ENCODE measurements at regions not wholly inside any gene's neighbourhood (a gene's known extent, or its start where the extent isn't known, plus 50 kb on each side); places are given as distances from the start of the nearest gene placed in this dataset.
"Not testable (repeated sequence)": the region's sequence is repeated elsewhere in the genome, so short reads cannot be mapped to it uniquely, and the experiment has no call there.

DNA sequence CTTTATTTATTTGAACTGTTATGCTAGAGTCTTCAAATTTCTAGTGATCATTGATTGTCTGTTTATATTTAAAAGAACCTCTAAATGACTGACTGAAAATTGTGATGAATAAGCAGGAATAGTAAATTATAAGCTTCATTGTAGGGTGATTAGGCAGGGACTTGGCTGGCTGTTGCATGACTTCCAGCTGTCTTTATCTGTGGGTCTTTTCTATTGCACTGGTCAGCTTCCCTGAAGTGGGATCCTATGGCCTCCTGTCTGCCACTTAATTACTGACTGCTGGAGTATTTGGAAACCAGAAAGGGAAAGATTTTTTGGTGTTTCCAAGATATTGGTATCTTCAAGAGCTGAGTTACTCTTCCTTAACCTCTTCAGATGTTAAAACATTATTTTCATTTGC is 123.0 kb upstream of the CCNH start:
- no peak for DNase-seq (ENCODE audit: low read depth)

DNA sequence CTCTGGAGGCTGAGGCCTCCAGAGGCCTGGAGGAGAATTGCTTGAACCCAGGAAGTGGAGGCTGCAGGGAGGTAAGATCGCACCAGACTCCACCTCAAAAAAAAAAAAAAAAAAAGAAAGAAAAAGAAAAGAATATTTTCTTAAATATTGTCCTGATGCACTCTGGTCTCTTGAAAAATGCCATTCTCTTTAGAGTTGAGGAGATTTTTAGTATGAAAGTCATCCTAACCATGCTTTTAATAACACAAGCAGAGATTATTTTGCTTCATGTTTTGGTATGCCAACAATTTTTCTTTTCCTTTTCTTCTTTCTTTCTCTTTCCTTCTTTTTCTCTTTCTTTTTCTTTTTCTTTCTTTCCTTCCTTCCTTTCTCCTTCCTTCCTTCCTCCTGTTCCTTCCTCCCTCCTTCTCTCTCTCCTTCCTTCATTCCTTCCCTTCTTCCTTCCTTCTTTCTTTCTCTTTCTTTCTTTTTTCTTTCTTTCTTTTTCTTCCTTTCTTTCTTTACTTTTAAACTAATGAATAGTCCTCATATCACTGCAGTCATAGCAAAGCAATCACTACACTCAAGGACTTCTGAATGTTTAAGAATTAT is 116.9 kb upstream of the CCNH start:
- no peak for DNase-seq (ENCODE audit: low read depth)

DNA sequence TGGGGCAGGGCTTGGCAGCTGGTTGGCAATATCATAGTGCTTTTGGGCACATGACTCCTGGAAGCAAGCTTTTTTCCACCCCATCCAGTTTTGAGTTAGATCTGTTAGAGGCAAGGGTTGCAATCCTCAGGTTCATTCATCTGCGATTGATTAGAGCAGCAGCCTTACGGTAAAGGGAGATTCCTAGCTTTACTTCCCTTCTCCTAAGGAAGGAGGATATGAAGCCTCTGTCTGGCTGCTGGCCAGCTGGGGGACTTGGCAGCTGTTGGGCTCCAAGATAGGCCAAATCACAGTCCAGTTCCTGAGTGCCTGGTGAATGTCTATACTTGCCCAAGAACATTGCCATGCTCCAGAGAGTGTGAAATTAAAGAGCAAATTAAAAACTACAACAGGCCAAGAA is 113.4 kb upstream of the CCNH start:
- no peak for DNase-seq (ENCODE audit: low read depth)

DNA sequence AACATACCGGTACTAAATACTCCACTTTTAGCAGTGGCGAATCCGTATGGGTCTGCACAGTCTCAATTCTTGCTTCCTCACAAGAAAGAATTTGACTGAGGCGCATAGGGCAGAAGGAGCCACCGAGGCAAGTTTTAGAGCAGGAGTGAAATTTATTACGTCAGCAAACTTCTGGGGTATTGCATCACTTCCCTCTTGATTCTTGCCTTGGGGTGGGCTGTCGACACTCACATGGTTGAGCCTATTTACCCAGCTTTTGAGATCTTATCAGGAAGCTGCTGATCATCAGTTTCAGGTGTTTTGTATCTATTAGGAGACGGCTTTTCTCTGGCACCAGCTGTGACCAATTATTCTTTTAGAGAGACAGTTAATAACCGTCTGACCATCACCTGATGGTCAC is 111.5 kb upstream of the CCNH start:
- no peak for DNase-seq (ENCODE audit: low read depth)

DNA sequence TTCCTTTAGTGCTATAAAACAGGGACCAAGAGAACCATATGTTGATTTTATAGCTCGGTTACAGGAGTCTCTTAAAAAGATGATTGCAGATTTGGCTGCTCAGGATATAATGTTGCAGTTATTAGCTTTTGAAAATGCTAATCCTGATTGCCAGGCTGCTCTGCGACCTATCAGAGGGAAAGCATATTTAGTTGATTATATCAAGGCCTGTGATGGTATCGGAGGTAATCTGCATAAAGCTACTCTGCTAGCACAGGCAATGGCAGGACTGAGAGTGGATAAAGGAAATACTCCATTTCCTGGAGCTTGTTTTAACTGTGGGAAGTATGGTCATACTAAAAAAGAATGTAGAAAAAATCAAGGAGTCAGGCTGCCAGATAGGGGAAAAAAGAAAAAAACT is 99.0 kb upstream of the CCNH start:
- DNase-seq (ENCODE audit: low read depth), result not testable (repeated sequence)

DNA sequence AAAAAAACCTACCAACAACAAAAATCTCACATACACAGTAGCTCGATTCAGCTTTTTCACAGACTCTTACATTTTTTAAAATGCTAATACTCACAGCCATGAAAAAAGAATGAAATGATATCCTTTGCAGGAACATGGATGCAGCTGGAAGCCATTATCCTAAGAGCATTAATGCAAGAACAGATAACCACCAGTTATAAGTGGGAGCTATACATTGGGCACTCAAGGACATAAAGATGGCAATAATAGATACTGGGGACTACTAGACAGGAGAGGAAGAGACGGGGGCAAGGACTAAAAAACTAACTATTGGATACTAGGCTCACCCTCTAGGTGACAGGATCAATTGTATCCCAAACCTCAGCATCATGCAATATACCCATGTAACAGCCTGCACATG is 90.3 kb upstream of the CCNH start:
- no peak for DNase-seq (ENCODE audit: low read depth)

DNA sequence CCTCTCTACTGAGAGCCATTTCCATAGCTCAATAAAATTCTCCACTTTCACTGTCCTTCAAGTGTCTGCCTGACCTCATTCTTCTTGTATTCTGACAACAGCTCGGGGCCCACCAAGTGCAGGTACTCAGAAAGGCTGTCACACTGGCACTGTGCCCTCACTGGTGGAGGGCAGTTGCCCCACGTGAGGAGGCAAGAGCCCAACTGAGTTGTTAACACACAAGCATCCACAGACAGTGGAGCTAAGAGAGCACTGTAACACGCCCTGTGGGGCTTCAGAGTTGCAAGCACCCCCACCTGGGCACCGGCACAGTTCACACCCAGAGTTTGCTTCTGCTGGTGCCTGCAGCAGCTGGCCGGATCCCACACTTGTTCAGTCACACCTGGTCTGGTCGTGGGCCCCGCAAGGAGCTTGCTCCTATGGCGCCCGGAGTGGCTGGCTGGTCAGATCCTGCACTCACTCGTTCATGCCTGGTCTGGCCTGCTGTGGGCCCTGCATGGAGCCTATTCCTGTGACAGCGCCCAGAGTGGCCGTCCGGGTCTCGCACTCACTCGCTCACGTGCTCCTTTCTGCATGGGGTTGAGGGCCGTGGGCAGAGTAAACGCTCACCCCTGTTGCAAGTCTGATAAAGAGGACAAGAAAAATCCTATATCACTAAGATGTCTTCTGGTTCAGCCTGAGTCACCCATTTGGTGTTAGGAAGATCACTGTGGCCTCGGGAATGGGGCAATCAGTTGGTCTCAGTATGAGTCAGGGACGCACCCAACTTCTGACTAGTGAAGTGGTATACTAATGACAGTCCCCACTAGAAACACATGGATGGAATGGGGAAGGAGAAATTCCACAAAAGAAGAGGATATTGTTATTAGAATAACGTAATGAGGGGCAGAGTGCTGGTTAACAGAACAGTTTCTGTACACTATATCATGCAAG is 87.0 kb upstream of the CCNH start:
- DNase-seq (ENCODE audit: low read depth), result no peak
